Glutamatergic neuron (in vitro differentiated cells): ENCODE measurements at regions not wholly inside any gene's neighbourhood (a gene's known extent, or its start where the extent isn't known, plus 50 kb on each side); places are given as distances from the start of the nearest gene placed in this dataset.

ENCODE experiments used
- DNase-seq: peaks from one replicate; pipeline ENCODE4 v3.0.0; 2022
- H3K27ac Mint-ChIP-seq: one replicate; pipeline ENCODE4 v1.8.0; 2020; ENCODE audit warnings: mild to moderate bottlenecking, mixed read lengths, inconsistent platforms; ENCODE audit not compliant: unreplicated experiment
- H3K27me3 Mint-ChIP-seq: one replicate; pipeline ENCODE4 v1.8.0; 2020; ENCODE audit warnings: mild to moderate bottlenecking, moderate library complexity, mixed read lengths, inconsistent platforms; ENCODE audit not compliant: unreplicated experiment
- H3K36me3 Mint-ChIP-seq: one replicate; pipeline ENCODE4 v1.8.0; 2020; ENCODE audit warnings: mild to moderate bottlenecking, mixed read lengths, inconsistent platforms; ENCODE audit not compliant: unreplicated experiment
- H3K4me1 Mint-ChIP-seq: one replicate; pipeline ENCODE4 v1.8.0; 2020; ENCODE audit warnings: mild to moderate bottlenecking, low read depth, mixed read lengths, inconsistent platforms; ENCODE audit not compliant: unreplicated experiment
- H3K4me3 Mint-ChIP-seq: one replicate; pipeline ENCODE4 v1.8.0; 2020; ENCODE audit warnings: mild to moderate bottlenecking, mixed read lengths, inconsistent platforms; ENCODE audit not compliant: unreplicated experiment
- H3K9me3 Mint-ChIP-seq: one replicate; pipeline ENCODE4 v1.8.0; 2020; ENCODE audit warnings: mild to moderate bottlenecking, moderate library complexity, mixed read lengths, inconsistent platforms; ENCODE audit not compliant: unreplicated experiment
- CTCF ChIP-seq: fragments of 200-600 bp; sonication (generic); IDR thresholded peaks from one replicate; pipeline ENCODE4 v1.5.0; 2021; ENCODE audit not compliant: partially characterized antibody, unreplicated experiment

GRCh38 chr2:172208791-172209325 is 106.2 kb upstream of the DLX2 start:
- H3K27me3 Mint-ChIP-seq, result no peaks in the 10 kb centered on the region
- H3K4me1 Mint-ChIP-seq, result no peaks in the 10 kb centered on the region
- no peak for TF ChIP-seq CTCF
- H3K36me3 Mint-ChIP-seq, result no peaks in the 10 kb centered on the region
- H3K27ac Mint-ChIP-seq, result no peak overlapping the region
- H3K4me3 Mint-ChIP-seq, result no peak overlapping the region
- DNase-seq, result no peak
- no peaks in the 10 kb centered on the region for H3K9me3 Mint-ChIP-seq

GRCh38 chr2:172210599-172210998 is 107.9 kb upstream of the DLX2 start:
- Mint-ChIP-seq H3K4me3 (no peak overlapping the region), H3K36me3 (no peaks in the 10 kb centered on the region), H3K27ac (no peak overlapping the region), H3K9me3 (no peaks in the 10 kb centered on the region), H3K27me3 (no peaks in the 10 kb centered on the region), H3K4me1 (no peaks in the 10 kb centered on the region)
- no peak for TF ChIP-seq CTCF
- DNase-seq, result no peak

- Mint-ChIP-seq H3K9me3 (no peaks in the 10 kb centered on the region), H3K4me3 (no peak overlapping the region), H3K27ac (no peak overlapping the region), H3K27me3 (no peaks in the 10 kb centered on the region), H3K4me1 (no peaks in the 10 kb centered on the region), H3K36me3 (no peaks in the 10 kb centered on the region)
- TF ChIP-seq CTCF, result no peak
- no peak for DNase-seq
Measured at GRCh38 chr2:172211512-172211911, 108.8 kb upstream of the DLX2 start.

- Mint-ChIP-seq H3K27me3 (no peaks in the 10 kb centered on the region), H3K4me1 (no peaks in the 10 kb centered on the region), H3K36me3 (no peaks in the 10 kb centered on the region), H3K4me3 (no peak overlapping the region), H3K9me3 (no peaks in the 10 kb centered on the region), H3K27ac (no peak overlapping the region)
- DNase-seq, result no peak
- no peak for TF ChIP-seq CTCF
Measured at GRCh38 chr2:172213116-172213860, 110.6 kb upstream of the DLX2 start.

- Mint-ChIP-seq H3K36me3 (no peaks in the 10 kb centered on the region), H3K9me3 (no peaks in the 10 kb centered on the region), H3K27ac (no peak overlapping the region), H3K4me3 (no peak overlapping the region), H3K4me1 (no peaks in the 10 kb centered on the region), H3K27me3 (no peaks in the 10 kb centered on the region)
- no peak for DNase-seq
- TF ChIP-seq CTCF, result no peak
Measured at GRCh38 chr2:172214252-172214651, 111.6 kb upstream of the DLX2 start.
